Left ventricle myocardium inferior (tissue), 1 donor: ENCODE measurements at regions not wholly inside any gene's neighbourhood (a gene's known extent, or its start where the extent isn't known, plus 50 kb on each side); places are given as distances from the start of the nearest gene placed in this dataset.

Experiments used
- DNase-seq: peaks from one replicate; pipeline ENCODE4 v3.0.0-alpha.2; 2020
- H3K27ac ChIP-seq: fragments of 200-600 bp; replicated peaks from 2 replicates; pipeline ENCODE4 v1.8.0; 2021
- H3K27me3 ChIP-seq: fragments of 200-600 bp; 2 replicates; pipeline ENCODE4 v1.8.0; 2021; ENCODE audit warnings: low read depth
- H3K36me3 ChIP-seq: fragments of 200-600 bp; 2 replicates; pipeline ENCODE4 v1.8.0; 2021
- H3K4me1 ChIP-seq: fragments of 200-600 bp; 2 replicates; pipeline ENCODE4 v1.8.0; 2021
- H3K4me3 ChIP-seq: fragments of 200-600 bp; 2 replicates; pipeline ENCODE4 v1.8.0; 2021; ENCODE audit warnings: mild to moderate bottlenecking, moderate library complexity
- H3K9me3 ChIP-seq: fragments of 200-600 bp; replicated peaks from 2 replicates; pipeline ENCODE4 v1.8.0; 2021
- intact Hi-C: fragments of 100-400 bp; cut with micrococcal nuclease; formaldehyde crosslinking; loops from one replicate; pipeline ENCODE4 v1.11.0; 2022
- TF ChIP-seq, protein P1 (sequence below): fragments of 200-600 bp; IDR thresholded peaks from 2 replicates; pipeline ENCODE4 v1.8.0; 2021; ENCODE audit warnings: antibody characterized with exemption, mild to moderate bottlenecking, borderline replicate concordance
- donor health status: DM: no; HTN: yes; CAD: no; lungs with severe emphysema.

DNA sequence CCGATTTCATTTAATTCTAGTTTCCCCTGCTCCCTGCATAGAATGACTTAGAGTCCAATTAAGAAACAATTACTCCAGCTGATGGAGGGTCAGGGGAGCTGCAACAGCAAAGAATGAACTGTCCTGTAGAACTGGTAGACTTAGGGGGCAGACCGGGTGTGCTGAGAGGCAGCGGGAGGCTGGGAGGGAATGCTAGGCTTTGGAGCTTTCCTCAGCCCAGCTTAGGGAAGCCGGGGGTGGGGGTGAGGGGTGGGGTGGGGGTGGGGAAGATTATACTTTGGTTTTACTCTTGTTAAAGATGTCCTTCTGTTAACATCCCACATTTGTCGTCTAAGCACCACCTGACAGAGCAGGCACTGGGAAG lies 458.6 kb upstream of the ASIC2 start:
- Histone ChIP-seq H3K4me1 (no peaks in the 10 kb centered on the region), H3K27ac (no peak overlapping the region), H3K9me3 (peaks cover 17% of the 10 kb centered on the region), H3K4me3 (peak overlapping the region; percentile 24), H3K27me3 (peaks cover 90% of the 10 kb centered on the region), H3K36me3 (no peaks in the 10 kb centered on the region)
- TF ChIP-seq, protein P1, sequence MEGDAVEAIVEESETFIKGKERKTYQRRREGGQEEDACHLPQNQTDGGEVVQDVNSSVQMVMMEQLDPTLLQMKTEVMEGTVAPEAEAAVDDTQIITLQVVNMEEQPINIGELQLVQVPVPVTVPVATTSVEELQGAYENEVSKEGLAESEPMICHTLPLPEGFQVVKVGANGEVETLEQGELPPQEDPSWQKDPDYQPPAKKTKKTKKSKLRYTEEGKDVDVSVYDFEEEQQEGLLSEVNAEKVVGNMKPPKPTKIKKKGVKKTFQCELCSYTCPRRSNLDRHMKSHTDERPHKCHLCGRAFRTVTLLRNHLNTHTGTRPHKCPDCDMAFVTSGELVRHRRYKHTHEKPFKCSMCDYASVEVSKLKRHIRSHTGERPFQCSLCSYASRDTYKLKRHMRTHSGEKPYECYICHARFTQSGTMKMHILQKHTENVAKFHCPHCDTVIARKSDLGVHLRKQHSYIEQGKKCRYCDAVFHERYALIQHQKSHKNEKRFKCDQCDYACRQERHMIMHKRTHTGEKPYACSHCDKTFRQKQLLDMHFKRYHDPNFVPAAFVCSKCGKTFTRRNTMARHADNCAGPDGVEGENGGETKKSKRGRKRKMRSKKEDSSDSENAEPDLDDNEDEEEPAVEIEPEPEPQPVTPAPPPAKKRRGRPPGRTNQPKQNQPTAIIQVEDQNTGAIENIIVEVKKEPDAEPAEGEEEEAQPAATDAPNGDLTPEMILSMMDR, result no peak
- intact Hi-C loops, result no loop called here
- no peak for DNase-seq

DNA sequence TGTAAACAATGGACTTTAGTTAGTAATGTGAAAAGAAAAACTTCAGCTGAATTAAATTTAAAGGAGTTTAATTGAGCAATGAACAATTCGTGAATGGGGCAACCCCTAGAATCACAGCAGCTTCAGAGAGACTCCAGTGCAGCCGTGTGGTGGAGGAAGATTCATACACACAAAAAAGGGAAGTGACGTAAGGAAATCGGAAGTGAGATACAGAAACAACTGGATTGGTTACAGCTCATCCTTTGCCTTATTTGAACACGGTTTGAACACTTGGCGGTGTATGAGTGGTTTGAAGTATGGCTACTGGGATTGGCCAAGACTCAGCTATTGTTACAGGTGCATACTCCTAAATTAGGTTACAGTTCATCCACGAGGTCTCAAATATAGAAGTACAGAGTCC lies 460.4 kb upstream of the ASIC2 start:
- intact Hi-C loops, result no loop called here
- Histone ChIP-seq H3K27me3 (peaks cover 92% of the 10 kb centered on the region), H3K4me3 (no peak overlapping the region), H3K9me3 (peaks cover 22% of the 10 kb centered on the region), H3K36me3 (no peaks in the 10 kb centered on the region), H3K4me1 (no peaks in the 10 kb centered on the region), H3K27ac (no peak overlapping the region)
- TF ChIP-seq, protein P1, result no peak
- no peak for DNase-seq

DNA sequence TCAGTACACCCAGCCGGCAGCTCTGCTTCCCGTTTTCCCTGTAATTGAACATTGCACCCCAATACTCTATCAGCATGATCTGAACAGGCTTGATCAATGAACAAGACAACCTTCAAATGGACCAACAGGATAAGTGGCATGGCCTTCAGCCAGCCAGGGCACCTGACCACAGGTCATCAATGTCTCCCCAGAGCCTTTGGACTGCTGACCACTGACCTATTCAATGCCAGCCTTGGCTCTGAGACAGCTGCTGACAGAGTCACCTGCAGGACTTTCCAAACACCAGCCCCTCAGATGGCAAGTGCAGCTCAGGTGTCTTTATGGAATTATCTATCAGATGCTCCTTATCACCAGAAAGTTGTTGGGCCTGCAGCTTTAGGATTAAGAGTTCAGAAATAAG lies 462.9 kb upstream of the ASIC2 start:
- H3K27ac ChIP-seq, result no peak overlapping the region
- H3K9me3 ChIP-seq, result peaks cover 22% of the 10 kb centered on the region
- no peak overlapping the region for H3K4me3 ChIP-seq
- intact Hi-C loops, result no loop called here
- TF ChIP-seq, protein P1, result no peak
- H3K4me1 ChIP-seq, result no peaks in the 10 kb centered on the region
- peaks cover 87% of the 10 kb centered on the region for H3K27me3 ChIP-seq
- no peaks in the 10 kb centered on the region for H3K36me3 ChIP-seq
- no peak for DNase-seq

DNA sequence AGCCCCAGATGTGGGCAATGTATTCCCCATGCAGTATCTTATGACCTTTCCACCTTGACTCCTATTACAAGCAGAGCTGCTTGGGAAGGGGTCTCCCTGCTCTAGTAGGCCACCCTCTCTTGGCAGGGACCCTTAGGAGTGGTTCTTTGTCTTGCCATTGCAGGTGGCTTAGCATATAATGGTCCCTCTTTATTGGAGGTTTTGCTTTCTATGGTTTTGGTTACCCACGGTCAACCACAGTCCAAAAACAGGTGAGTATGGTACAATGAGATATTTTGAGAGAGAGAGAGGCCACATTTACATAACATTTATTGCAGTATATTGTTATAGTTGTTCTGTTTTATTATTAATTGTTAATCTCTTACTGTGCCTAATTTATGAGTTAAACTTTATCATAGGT lies 472.8 kb upstream of the ASIC2 start:
- intact Hi-C loops, result no loop called here
- Histone ChIP-seq H3K27ac (no peak overlapping the region), H3K9me3 (no peaks in the 10 kb centered on the region), H3K4me3 (no peak overlapping the region), H3K4me1 (no peaks in the 10 kb centered on the region), H3K27me3 (peaks cover 54% of the 10 kb centered on the region), H3K36me3 (no peaks in the 10 kb centered on the region)
- TF ChIP-seq, protein P1, result no peak
- no peak for DNase-seq

DNA sequence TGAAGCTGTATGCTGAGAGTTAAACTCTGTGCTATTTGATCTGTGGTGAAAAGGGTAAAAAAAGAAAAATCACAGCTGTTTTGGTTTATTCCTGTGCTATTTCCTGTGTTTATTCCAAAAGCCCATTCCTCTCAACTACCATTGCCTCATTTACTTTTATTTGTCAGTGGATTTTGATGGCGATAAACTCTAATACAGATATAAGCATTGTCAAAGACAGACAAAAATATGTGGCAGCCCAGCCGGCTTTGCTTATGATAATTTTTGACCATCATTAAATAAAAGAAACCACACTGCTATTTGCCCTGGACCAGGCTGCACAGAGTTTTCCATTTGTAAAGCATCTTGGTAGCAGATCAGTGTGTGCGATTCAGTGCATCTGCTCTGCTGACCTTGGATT lies 473.6 kb upstream of the ASIC2 start:
- Histone ChIP-seq H3K4me3 (no peak overlapping the region), H3K27ac (no peak overlapping the region), H3K9me3 (no peaks in the 10 kb centered on the region), H3K4me1 (no peaks in the 10 kb centered on the region), H3K36me3 (no peaks in the 10 kb centered on the region), H3K27me3 (peaks cover 57% of the 10 kb centered on the region)
- TF ChIP-seq, protein P1, result no peak
- no peak for DNase-seq
- intact Hi-C loops, result no loop called here

DNA sequence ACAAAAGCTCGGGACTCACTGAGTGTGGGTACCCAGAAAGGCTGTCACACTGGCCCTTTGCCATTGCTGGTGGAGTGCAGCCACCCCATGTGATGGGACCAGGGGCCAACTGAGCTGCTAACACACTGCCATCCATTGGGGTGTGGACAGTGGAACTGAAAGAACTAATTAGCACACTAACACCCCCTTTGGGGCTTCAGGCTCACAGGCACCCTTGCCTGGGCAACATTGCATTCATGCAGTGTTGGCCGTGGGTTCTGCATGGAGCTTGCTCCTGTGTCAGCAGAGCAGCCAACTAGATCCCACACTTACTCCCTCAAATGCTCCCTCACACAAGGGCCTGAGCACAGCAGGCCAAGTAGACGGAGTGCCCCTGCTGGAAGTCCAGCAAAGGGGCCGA lies 476.0 kb upstream of the ASIC2 start:
- TF ChIP-seq, protein P1, result no peak
- intact Hi-C loops, result no loop called here
- no peak overlapping the region for H3K27ac ChIP-seq
- peaks cover 71% of the 10 kb centered on the region for H3K27me3 ChIP-seq
- H3K4me1 ChIP-seq, result no peaks in the 10 kb centered on the region
- H3K36me3 ChIP-seq, result no peaks in the 10 kb centered on the region
- H3K4me3 ChIP-seq, result no peak overlapping the region
- H3K9me3 ChIP-seq, result no peaks in the 10 kb centered on the region
- DNase-seq, result no peak
